H9 (cell line): ENCODE measurements at regions not wholly inside any gene's neighbourhood (a gene's known extent, or its start where the extent isn't known, plus 50 kb on each side); places are given as distances from the start of the nearest gene placed in this dataset.

Experiments
- DNase-seq: peaks from one replicate; pipeline ENCODE4 v3.0.0-alpha.2; 2017
- H2AFZ ChIP-seq: one replicate; pipeline ENCODE4 v1.6.1; 2013; ENCODE audit warnings: mild to moderate bottlenecking, low read length, control low read depth, moderate library complexity
- H2AK5ac ChIP-seq: 2 replicates; pipeline ENCODE4 v1.6.1; 2013; ENCODE audit warnings: low read length, control low read depth, mixed read lengths; ENCODE audit not compliant: insufficient read length
- H2BK120ac ChIP-seq: one replicate; pipeline ENCODE4 v1.6.1; 2013; ENCODE audit warnings: low read depth, mild to moderate bottlenecking, low read length, control low read depth, inconsistent platforms; ENCODE audit not compliant: poor library complexity, severe bottlenecking
- H2BK12ac ChIP-seq: 2 replicates; pipeline ENCODE4 v1.6.1; 2013; ENCODE audit warnings: low read length, control low read depth, mixed read lengths, low read depth; ENCODE audit not compliant: insufficient read length
- H2BK15ac ChIP-seq: 2 replicates; pipeline ENCODE4 v1.6.1; 2013; ENCODE audit warnings: low read depth, low read length, control low read depth
- H2BK20ac ChIP-seq: one replicate; pipeline ENCODE4 v1.6.1; 2013; ENCODE audit warnings: low read depth, mild to moderate bottlenecking, low read length, control low read depth, inconsistent platforms; ENCODE audit not compliant: poor library complexity, severe bottlenecking
- H2BK5ac ChIP-seq: 2 replicates; pipeline ENCODE4 v1.6.1; 2013; ENCODE audit warnings: low read length, control low read depth, mixed read lengths; ENCODE audit not compliant: insufficient read length
- H3K14ac ChIP-seq: 2 replicates; pipeline ENCODE4 v1.6.1; 2013; ENCODE audit warnings: low read length, control low read depth; ENCODE audit not compliant: insufficient read depth
- H3K18ac ChIP-seq: 2 replicates; pipeline ENCODE4 v1.6.1; 2013; ENCODE audit warnings: low read depth, mild to moderate bottlenecking, mixed read lengths, low read length, control low read depth; ENCODE audit not compliant: insufficient read length
- H3K23ac ChIP-seq: 2 replicates; pipeline ENCODE4 v1.6.1; 2013; ENCODE audit warnings: low read length, control low read depth, mixed read lengths, low read depth; ENCODE audit not compliant: insufficient read length
- H3K23me2 ChIP-seq: 2 replicates; pipeline ENCODE4 v1.6.1; 2013; ENCODE audit warnings: low read depth, mild to moderate bottlenecking, mixed read lengths, low read length, control low read depth; ENCODE audit not compliant: insufficient read length, poor library complexity, severe bottlenecking
- H3K27ac ChIP-seq: 2 replicates; pipeline ENCODE4 v1.5.1; 2013; ENCODE audit warnings: low read length, control low read depth, mixed read lengths, low read depth; ENCODE audit not compliant: insufficient read length
- H3K27me3 ChIP-seq: 2 replicates; pipeline ENCODE4 v1.6.1; 2013; ENCODE audit warnings: low read length, control low read depth, inconsistent platforms; ENCODE audit not compliant: insufficient read depth
- H3K4ac ChIP-seq: 2 replicates; pipeline ENCODE4 v1.6.1; 2013; ENCODE audit warnings: low read depth, mild to moderate bottlenecking, control low read depth, inconsistent platforms, low read length, moderate library complexity
- H3K4me1 ChIP-seq: 2 replicates; pipeline ENCODE4 v1.6.1; 2013; ENCODE audit warnings: low read length, control low read depth, inconsistent platforms; ENCODE audit not compliant: insufficient read depth
- H3K4me2 ChIP-seq: 2 replicates; pipeline ENCODE4 v1.6.1; 2013; ENCODE audit warnings: low read length, control low read depth, mixed read lengths; ENCODE audit not compliant: insufficient read length, insufficient read depth
- H3K56ac ChIP-seq: 2 replicates; pipeline ENCODE4 v1.6.1; 2013; ENCODE audit warnings: low read depth, mild to moderate bottlenecking, mixed read lengths, low read length, control low read depth; ENCODE audit not compliant: insufficient read length
- H3K79me1 ChIP-seq: 2 replicates; pipeline ENCODE4 v1.6.1; 2013; ENCODE audit warnings: low read depth, mild to moderate bottlenecking, moderate library complexity, low read length, control low read depth, inconsistent platforms; ENCODE audit not compliant: insufficient read depth, poor library complexity, severe bottlenecking
- H3K79me2 ChIP-seq: 2 replicates; pipeline ENCODE4 v1.6.1; 2013; ENCODE audit warnings: low read length, control low read depth, inconsistent platforms; ENCODE audit not compliant: insufficient read depth
- H3K9ac ChIP-seq: 2 replicates; pipeline ENCODE4 v1.6.1; 2013; ENCODE audit warnings: low read length, control low read depth, mixed read lengths; ENCODE audit not compliant: insufficient read length; ENCODE audit errors: extremely low read depth
- H3K9me3 ChIP-seq: one replicate; pipeline ENCODE4 v1.6.1; 2013; ENCODE audit warnings: low read depth, low read length, inconsistent platforms; ENCODE audit not compliant: control insufficient read depth
- H3T11ph ChIP-seq: one replicate; pipeline ENCODE4 v1.6.1; 2013; ENCODE audit warnings: mild to moderate bottlenecking, low read length, control low read depth, inconsistent platforms
- H4K20me1 ChIP-seq: one replicate; pipeline ENCODE4 v1.6.1; 2013; ENCODE audit not compliant: control insufficient read depth, insufficient read length, insufficient read depth
- H4K5ac ChIP-seq: 2 replicates; pipeline ENCODE4 v1.6.1; 2013; ENCODE audit warnings: low read depth, mild to moderate bottlenecking, mixed read lengths, low read length, control low read depth; ENCODE audit not compliant: insufficient read length
- H4K8ac ChIP-seq: replicated peaks from 2 replicates; pipeline ENCODE4 v1.6.1; 2013; ENCODE audit warnings: low read length, control low read depth, mixed read lengths, low read depth; ENCODE audit not compliant: insufficient read length
- H4K91ac ChIP-seq: 2 replicates; pipeline ENCODE4 v1.6.1; 2013; ENCODE audit warnings: low read depth, mild to moderate bottlenecking, moderate library complexity, mixed read lengths, low read length, control low read depth; ENCODE audit not compliant: insufficient read length
- H3K27ac Mint-ChIP-seq, 3 experiments: 2 replicates in 2 of 3; 3 replicates in 1 of 3; pipeline ENCODE4 v1.8.0; 2020 to 2021; ENCODE audit warnings: mixed read lengths in 3 of 3, mild to moderate bottlenecking in 1 of 3, moderate library complexity in 1 of 3
- H3K27me3 Mint-ChIP-seq: 2 replicates; pipeline ENCODE4 v1.8.0; 2021; ENCODE audit warnings: low read depth, mild to moderate bottlenecking, moderate library complexity, mixed read lengths
- H3K36me3 Mint-ChIP-seq, 3 experiments: 2 replicates in 2 of 3; 3 replicates in 1 of 3; pipeline ENCODE4 v1.8.0; 2020 to 2021; ENCODE audit warnings: low read depth in 3 of 3, mixed read lengths in 3 of 3; ENCODE audit not compliant: insufficient read depth in 1 of 3
- H3K4me1 Mint-ChIP-seq, 2 experiments: 2 replicates each; pipeline ENCODE4 v1.8.0; 2020; ENCODE audit warnings: mixed read lengths in 2 of 2
- H3K4me3 Mint-ChIP-seq, 2 experiments: 2 replicates in 1 of 2; 3 replicates in 1 of 2; pipeline ENCODE4 v1.8.0; 2020 to 2021; ENCODE audit warnings: mild to moderate bottlenecking in 2 of 2, mixed read lengths in 2 of 2, moderate library complexity in 1 of 2
- H3K9me3 Mint-ChIP-seq, 2 experiments: 2 replicates in 1 of 2; 3 replicates in 1 of 2; pipeline ENCODE4 v1.8.0; 2020; ENCODE audit warnings: mild to moderate bottlenecking in 2 of 2, mixed read lengths in 2 of 2, moderate library complexity in 1 of 2
- CTCF ChIP-seq: fragments of 200-600 bp; sonication (generic); conservative IDR thresholded peaks from 3 replicates; pipeline ENCODE4 v1.8.0; 2021; ENCODE audit warnings: antibody characterized with exemption, mild to moderate bottlenecking
- WGBS: extraction: QIAGEN DNeasy Blood & Tissue Kit; methylation state at CpG from one replicate; pipeline ENCODE4 v1.1.7; 2013; ENCODE audit warnings: missing lambda C conversion rate, low lambda C conversion rate, mixed read lengths; ENCODE audit not compliant: insufficient read length; ENCODE audit errors: extremely low coverage; 5-methylcytosine and 5-hydroxymethylcytosine counted together

- H2BK120ac ChIP-seq, result no peak overlapping the region
- no peaks in the 10 kb centered on the region for H3K79me1 ChIP-seq
- no peak overlapping the region for H2BK12ac ChIP-seq
- no peak overlapping the region for H2BK5ac ChIP-seq
- H2BK15ac ChIP-seq, result no peak overlapping the region
- TF ChIP-seq CTCF, result no peak
- peaks cover 13 to 17% of the 10 kb centered on the region in 2 experiments for H3K9me3 Mint-ChIP-seq
- no CpG with 5 or more reads among the region's 1 CpG for WGBS
- H4K5ac ChIP-seq, result no peak overlapping the region
- H3K4me1 ChIP-seq, result no peaks in the 10 kb centered on the region
- H3K23me2 ChIP-seq, result no peaks in the 10 kb centered on the region
- H2AK5ac ChIP-seq, result no peak overlapping the region
- no peak overlapping the region for H3K9ac ChIP-seq
- no peaks in the 10 kb centered on the region for H3K4me1 Mint-ChIP-seq
- H3K27ac ChIP-seq, result no peak overlapping the region
- H3K27me3 ChIP-seq, result no peaks in the 10 kb centered on the region
- no peaks in the 10 kb centered on the region for H3K9me3 ChIP-seq
- no peak overlapping the region for H3K14ac ChIP-seq
- no peak overlapping the region for H3K56ac ChIP-seq
- no peaks in the 10 kb centered on the region; the same call in 1 of the 2 replicates for H3K27me3 Mint-ChIP-seq
- no peak overlapping the region for H3K4me3 Mint-ChIP-seq
- H3K4me2 ChIP-seq, result no peak overlapping the region
- H3K79me2 ChIP-seq, result no peaks in the 10 kb centered on the region
- DNase-seq, result no peak
- H3K18ac ChIP-seq, result no peak overlapping the region
- H3K4ac ChIP-seq, result no peak overlapping the region
- H3K36me3 Mint-ChIP-seq, result peaks cover 1 to 15% (median 5%) of the 10 kb centered on the region in 3 experiments; a peak in 4 of 7 replicates
- no peak overlapping the region for H2AFZ ChIP-seq
- H3K27ac Mint-ChIP-seq, result no peak overlapping the region
- no peak overlapping the region for H2BK20ac ChIP-seq
- no peak overlapping the region for H3K23ac ChIP-seq
- no peak overlapping the region for H4K8ac ChIP-seq
- H4K20me1 ChIP-seq, result no peaks in the 10 kb centered on the region
- H3T11ph ChIP-seq, result no peak overlapping the region
- no peak overlapping the region for H4K91ac ChIP-seq
Measured at GRCh38 chr16:17901309-17901708, 430.5 kb upstream of the XYLT1 start.
